OCI-LY7 (cell line): ENCODE measurements at regions not wholly inside any gene's neighbourhood (a gene's known extent, or its start where the extent isn't known, plus 50 kb on each side); places are given as distances from the start of the nearest gene placed in this dataset.

Experiments
- BruUV-seq: library from RNA; stranded (reverse); fragments of 400-500 nt; replicated peaks from 2 replicates; lab custom pipeline; 2021; lab: Mats Ljungman, UMichigan
- CTCF ChIA-PET: fragments of 300-600 bp; sonication (Branson Sonifier 250); formaldehyde crosslinking; loops from one replicate; lab custom pipeline; 2022; ENCODE audit warnings: antibody characterized with exemption; ENCODE audit not compliant: unreplicated experiment; lab: Charles Lee
- POLR2A ChIA-PET: fragments of 300-600 bp; sonication (Branson Sonifier 250); formaldehyde crosslinking; loops from one replicate; lab custom pipeline; 2022; ENCODE audit warnings: antibody characterized with exemption; lab: Charles Lee
- DNase-seq: peaks from one replicate; pipeline ENCODE4 v3.0.0-alpha.2; 2015; ENCODE audit warnings: low spot score
- H2AFZ ChIP-seq: fragments of 200-600 bp; sonication (generic), shearing (Covaris generic); 2 replicates; pipeline ENCODE4 v1.6.1; 2014; ENCODE audit warnings: mild to moderate bottlenecking, antibody characterized with exemption, low read length, moderate library complexity
- H3K27ac ChIP-seq: fragments of 200-600 bp; sonication (generic); 2 replicates; pipeline ENCODE4 v1.5.1; 2014; ENCODE audit warnings: mixed run types, low read depth, mild to moderate bottlenecking, moderate library complexity, low read length, inconsistent platforms; ENCODE audit not compliant: poor library complexity, severe bottlenecking
- H3K36me3 ChIP-seq: fragments of 200-600 bp; sonication (generic); 2 replicates; pipeline ENCODE4 v1.6.1; 2014; ENCODE audit warnings: mild to moderate bottlenecking, antibody characterized with exemption, low read length, moderate library complexity, mixed read lengths; ENCODE audit not compliant: insufficient read depth
- H3K4me1 ChIP-seq: fragments of 200-600 bp; sonication (generic); 2 replicates; pipeline ENCODE4 v1.5.1; 2014; ENCODE audit warnings: mild to moderate bottlenecking, low read length; ENCODE audit not compliant: insufficient read depth, poor library complexity, severe bottlenecking
- H3K4me2 ChIP-seq: fragments of 200-600 bp; sonication (generic); 2 replicates; pipeline ENCODE4 v1.6.1; 2014; ENCODE audit warnings: mild to moderate bottlenecking, low read length
- H3K4me3 ChIP-seq: fragments of 200-600 bp; sonication (generic); 2 replicates; pipeline ENCODE4 v1.5.1; 2014; ENCODE audit warnings: mild to moderate bottlenecking, low read depth, low read length; ENCODE audit not compliant: poor library complexity, severe bottlenecking
- H3K79me2 ChIP-seq: fragments of 200-600 bp; sonication (generic); 2 replicates; pipeline ENCODE4 v1.6.1; 2016; ENCODE audit warnings: low read depth, mild to moderate bottlenecking, low read length, moderate library complexity, mixed read lengths; ENCODE audit not compliant: insufficient read depth
- H3K9me2 ChIP-seq: fragments of 200-600 bp; sonication (generic); 2 replicates; pipeline ENCODE4 v1.6.1; 2016; ENCODE audit warnings: mild to moderate bottlenecking, low read length, mixed read lengths; ENCODE audit not compliant: insufficient read depth
- H3K9me3 ChIP-seq: fragments of 200-600 bp; sonication (generic); 2 replicates; pipeline ENCODE4 v1.6.1; 2014; ENCODE audit warnings: mild to moderate bottlenecking, mixed run types, low read length, mixed read lengths
- H4K20me1 ChIP-seq: fragments of 200-600 bp; sonication (generic); 2 replicates; pipeline ENCODE4 v1.6.1; 2014; ENCODE audit warnings: mild to moderate bottlenecking, antibody characterized with exemption, low read length, moderate library complexity, mixed read lengths; ENCODE audit not compliant: insufficient read depth
- EZH2phosphoT487 ChIP-seq: fragments of 200-600 bp; sonication (generic); IDR thresholded peaks from 2 replicates; pipeline ENCODE4 v1.6.1; 2018; ENCODE audit warnings: low read depth, borderline replicate concordance, mild to moderate bottlenecking, mixed run types, antibody characterized with exemption, low read length, moderate library complexity, mixed read lengths
- intact Hi-C: fragments of 100-400 bp; cut with micrococcal nuclease; formaldehyde crosslinking; loops from one replicate; pipeline ENCODE4 v1.10.0; 2022; ENCODE audit not compliant: unreplicated experiment
- TF ChIP-seq, protein P1 (sequence below): fragments of 200-600 bp; sonication (generic); conservative IDR thresholded peaks from 2 replicates; pipeline ENCODE4 v1.5.1; 2014; ENCODE audit warnings: mild to moderate bottlenecking, antibody characterized with exemption, low read length, moderate library complexity, mixed read lengths

GRCh38 chr14:62018606-62019005, 256.4 kb downstream of the SNAPC1 start:
- Histone ChIP-seq H3K79me2 (no peaks in the 10 kb centered on the region), H3K4me2 (no peak overlapping the region), H3K9me2 (no peaks in the 10 kb centered on the region), H3K36me3 (no peaks in the 10 kb centered on the region), H3K4me1 (no peaks in the 10 kb centered on the region), H3K4me3 (no peak overlapping the region), H4K20me1 (no peaks in the 10 kb centered on the region), H3K9me3 (no peaks in the 10 kb centered on the region), H3K27ac (no peak overlapping the region), H2AFZ (no peak overlapping the region)
- no peak for DNase-seq
- intact Hi-C loops: no loop called here
- CTCF ChIA-PET: no interaction called here
- POLR2A ChIA-PET: interaction anchor here (1.0 to 1.1 kb wide), 2 partner anchors 14 to 54 kb away, joined by 3 read pairs; no protein-coding TSS in a partner anchor
- no peak for TF ChIP-seq EZH2phosphoT487
- TF ChIP-seq, protein P1, sequence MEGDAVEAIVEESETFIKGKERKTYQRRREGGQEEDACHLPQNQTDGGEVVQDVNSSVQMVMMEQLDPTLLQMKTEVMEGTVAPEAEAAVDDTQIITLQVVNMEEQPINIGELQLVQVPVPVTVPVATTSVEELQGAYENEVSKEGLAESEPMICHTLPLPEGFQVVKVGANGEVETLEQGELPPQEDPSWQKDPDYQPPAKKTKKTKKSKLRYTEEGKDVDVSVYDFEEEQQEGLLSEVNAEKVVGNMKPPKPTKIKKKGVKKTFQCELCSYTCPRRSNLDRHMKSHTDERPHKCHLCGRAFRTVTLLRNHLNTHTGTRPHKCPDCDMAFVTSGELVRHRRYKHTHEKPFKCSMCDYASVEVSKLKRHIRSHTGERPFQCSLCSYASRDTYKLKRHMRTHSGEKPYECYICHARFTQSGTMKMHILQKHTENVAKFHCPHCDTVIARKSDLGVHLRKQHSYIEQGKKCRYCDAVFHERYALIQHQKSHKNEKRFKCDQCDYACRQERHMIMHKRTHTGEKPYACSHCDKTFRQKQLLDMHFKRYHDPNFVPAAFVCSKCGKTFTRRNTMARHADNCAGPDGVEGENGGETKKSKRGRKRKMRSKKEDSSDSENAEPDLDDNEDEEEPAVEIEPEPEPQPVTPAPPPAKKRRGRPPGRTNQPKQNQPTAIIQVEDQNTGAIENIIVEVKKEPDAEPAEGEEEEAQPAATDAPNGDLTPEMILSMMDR: no peak
- no TSS peak for BruUV-seq

GRCh38 chr14:62027958-62028357, 265.7 kb downstream of the SNAPC1 start:
- Histone ChIP-seq H3K4me2 (no peak overlapping the region), H3K9me2 (no peaks in the 10 kb centered on the region), H2AFZ (no peak overlapping the region), H3K4me1 (no peaks in the 10 kb centered on the region), H3K9me3 (no peaks in the 10 kb centered on the region), H3K27ac (no peak overlapping the region), H4K20me1 (no peaks in the 10 kb centered on the region), H3K79me2 (no peaks in the 10 kb centered on the region), H3K4me3 (no peak overlapping the region), H3K36me3 (no peaks in the 10 kb centered on the region)
- CTCF ChIA-PET: no interaction called here
- intact Hi-C loops: no loop called here
- no peak for DNase-seq
- no TSS peak for BruUV-seq
- POLR2A ChIA-PET: no interaction called here
- TF ChIP-seq EZH2phosphoT487: no peak
- TF ChIP-seq, protein P1: no peak

DNA sequence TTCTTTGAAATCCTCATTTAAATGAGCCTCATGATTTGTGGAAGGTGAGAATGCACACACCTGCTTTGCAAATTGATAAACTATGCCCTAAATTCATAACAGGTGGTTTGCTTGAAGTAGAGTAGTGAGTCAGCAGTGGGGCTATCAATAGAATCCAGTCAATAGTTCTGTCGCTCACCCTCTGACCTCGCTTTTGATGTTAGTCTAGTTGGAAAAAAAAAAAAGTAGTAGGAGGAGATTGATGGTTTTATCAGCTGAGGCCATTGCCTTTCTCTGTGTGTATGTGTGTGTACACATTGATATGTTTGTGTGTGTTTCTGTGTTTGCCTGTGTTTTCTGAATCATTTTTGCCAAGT, 267.3 kb downstream of the SNAPC1 start:
- Histone ChIP-seq H3K36me3 (no peaks in the 10 kb centered on the region), H3K9me2 (no peaks in the 10 kb centered on the region), H4K20me1 (no peaks in the 10 kb centered on the region), H3K4me2 (no peak overlapping the region), H3K9me3 (0 out of 2 replicates have a peak, but pooled peaks cover 6% of the 10 kb centered on the region), H3K79me2 (no peaks in the 10 kb centered on the region), H3K27ac (no peak overlapping the region), H3K4me1 (no peaks in the 10 kb centered on the region), H2AFZ (no peak overlapping the region), H3K4me3 (no peak overlapping the region)
- TF ChIP-seq, protein P1: no peak
- no TSS peak for BruUV-seq
- intact Hi-C loops: no loop called here
- POLR2A ChIA-PET: no interaction called here
- DNase-seq: no peak
- CTCF ChIA-PET: no interaction called here
